ENCODE measurements at regions not wholly inside any gene's neighbourhood (a gene's known extent, or its start where the extent isn't known, plus 50 kb on each side); places are given as distances from the start of the nearest gene placed in this dataset.

GRCh38 chr5:8695902-8696845 is 827.2 kb downstream of the MTRR start:
- TF ChIP-seq CTCF (IDR thresholded peaks at IDR 0.05): no peak
- Mint-ChIP-seq H3K36me3 (ENCODE audit: low read depth) (no peaks in the 10 kb centered on the region), H3K27me3 (ENCODE audit: low read depth, poor library complexity) (peaks cover 7% of the 10 kb centered on the region), H3K4me1 (no peaks in the 10 kb centered on the region), H3K27ac (no peak overlapping the region), H3K9me3 (no peaks in the 10 kb centered on the region), H3K4me3 (no peak overlapping the region)
- no peak for DNase-seq

GRCh38 chr5:8700222-8700621 is 831.3 kb downstream of the MTRR start:
- Mint-ChIP-seq H3K9me3 (no peaks in the 10 kb centered on the region), H3K36me3 (ENCODE audit: low read depth) (no peaks in the 10 kb centered on the region), H3K4me3 (no peak overlapping the region), H3K4me1 (no peaks in the 10 kb centered on the region), H3K27me3 (ENCODE audit: low read depth, poor library complexity) (peaks cover 7% of the 10 kb centered on the region), H3K27ac (no peak overlapping the region)
- TF ChIP-seq CTCF (IDR thresholded peaks at IDR 0.05): no peak
- no peak for DNase-seq

- Mint-ChIP-seq H3K27ac (no peak overlapping the region), H3K4me3 (no peak overlapping the region), H3K9me3 (no peaks in the 10 kb centered on the region), H3K27me3 (ENCODE audit: low read depth, poor library complexity) (peaks cover 4% of the 10 kb centered on the region), H3K4me1 (no peaks in the 10 kb centered on the region), H3K36me3 (ENCODE audit: low read depth) (no peaks in the 10 kb centered on the region)
- no peak for DNase-seq
- TF ChIP-seq CTCF (IDR thresholded peaks at IDR 0.05): no peak
Observed at GRCh38 chr5:8700671-8701070, 831.7 kb downstream of the MTRR start.

- Mint-ChIP-seq H3K4me1 (no peaks in the 10 kb centered on the region), H3K4me3 (no peak overlapping the region), H3K27me3 (ENCODE audit: low read depth, poor library complexity) (peaks cover 4% of the 10 kb centered on the region), H3K36me3 (ENCODE audit: low read depth) (no peaks in the 10 kb centered on the region), H3K9me3 (no peaks in the 10 kb centered on the region), H3K27ac (no peak overlapping the region)
- no peak for DNase-seq
- TF ChIP-seq CTCF (IDR thresholded peaks at IDR 0.05): no peak
Observed at GRCh38 chr5:8701251-8701650, 832.3 kb downstream of the MTRR start.

- Mint-ChIP-seq H3K9me3 (peaks cover 4% of the 10 kb centered on the region), H3K4me1 (no peaks in the 10 kb centered on the region), H3K36me3 (ENCODE audit: low read depth) (no peaks in the 10 kb centered on the region), H3K4me3 (no peak overlapping the region), H3K27ac (no peak overlapping the region), H3K27me3 (ENCODE audit: low read depth, poor library complexity) (peaks cover 3% of the 10 kb centered on the region)
- no peak for TF ChIP-seq CTCF (IDR thresholded peaks at IDR 0.05)
- DNase-seq: no peak
Observed at GRCh38 chr5:8710426-8710930, 835.4 kb downstream of the SEMA5A start.

- H3K4me3 Mint-ChIP-seq: no peak overlapping the region
- no peaks in the 10 kb centered on the region for H3K27me3 Mint-ChIP-seq (ENCODE audit: low read depth, poor library complexity)
- H3K4me1 Mint-ChIP-seq: no peaks in the 10 kb centered on the region
Observed at GRCh38 chr5:8714198-8714597, 831.7 kb downstream of the SEMA5A start.

More at GRCh38 chr5:8714198-8714597, 831.7 kb downstream of the SEMA5A start:
- no peak for DNase-seq
- no peak overlapping the region for H3K27ac Mint-ChIP-seq
- peaks cover 4% of the 10 kb centered on the region for H3K9me3 Mint-ChIP-seq
- no peak for TF ChIP-seq CTCF (IDR thresholded peaks at IDR 0.05)
- no peaks in the 10 kb centered on the region for H3K36me3 Mint-ChIP-seq (ENCODE audit: low read depth)
